Stomach (tissue), 8 donors: ENCODE measurements at regions not wholly inside any gene's neighbourhood (a gene's known extent, or its start where the extent isn't known, plus 50 kb on each side); places are given as distances from the start of the nearest gene placed in this dataset.
A peak's percentile ranks its signal among the peaks of the same experiment; 100 is the strongest.

Experiments
- DNase-seq, 2 donors: peaks; one replicate each; pipeline versions ENCODE4 v3.0.0 to v3.0.0-alpha.2; 2013 to 2019
- H3K27ac ChIP-seq, 5 donors: fragments of 200-600 bp in 4 of 5; sonication (generic) in 4 of 5; one replicate each; pipeline ENCODE4 v1.5.1; 2013 to 2019; ENCODE audit warnings: mild to moderate bottlenecking in 1 of 5, moderate library complexity in 1 of 5
- H3K27me3 ChIP-seq, 3 donors: fragments of 200-600 bp; sonication (generic); one replicate each; pipeline ENCODE4 v1.5.1; 2017 to 2019; ENCODE audit warnings: mixed run types in 1 of 3
- H3K36me3 ChIP-seq, 4 donors: fragments of 200-600 bp; sonication (generic); 1 replicate in 3 of 4; 2 replicates in 1 of 4; pipeline ENCODE4 v1.5.1; 2016 to 2019
- H3K4me1 ChIP-seq, 4 donors: fragments of 200-600 bp; sonication (generic); one replicate each; pipeline ENCODE4 v1.5.1; 2016 to 2019
- H3K4me3 ChIP-seq, 4 donors: fragments of 200-600 bp; sonication (generic) in 3 of 4; one replicate each; pipeline ENCODE4 v1.5.1; 2016 to 2019; ENCODE audit warnings: mild to moderate bottlenecking in 1 of 4
- H3K9me3 ChIP-seq, 4 donors: fragments of 200-600 bp; sonication (generic); one replicate each; pipeline ENCODE4 v1.5.1; 2016 to 2019
- EP300 ChIP-seq: sonication (generic); formaldehyde crosslinking; IDR thresholded peaks from one replicate; pipeline ENCODE4 v1.6.1; 2017; ENCODE audit warnings: antibody characterized with exemption
- POLR2A ChIP-seq, 4 donors: fragments of 450-650 bp; IDR thresholded peaks; one replicate each; pipeline ENCODE4 v1.6.1; 2016; ENCODE audit warnings: antibody characterized with exemption in 4 of 4, control low read depth in 2 of 4, mild to moderate bottlenecking in 1 of 4, moderate library complexity in 1 of 4
- POLR2AphosphoS5 ChIP-seq, 3 donors: sonication (generic); formaldehyde crosslinking; IDR thresholded peaks; one replicate each; pipeline ENCODE4 v1.6.1; 2016; ENCODE audit warnings: antibody characterized with exemption in 3 of 3
- WGBS, 5 donors: extraction: QIAGEN DNeasy Blood & Tissue Kit in 3 of 5; methylation state at CpG; one replicate each; pipeline versions ENCODE4 v1.1.5 to v1.1.7; 2013 to 2018; 5-methylcytosine and 5-hydroxymethylcytosine counted together
- intact Hi-C: fragments of 100-400 bp; cut with DNase I; formaldehyde crosslinking; loops from one replicate; pipeline ENCODE4 v1.15.1; 2023; ENCODE audit warnings: low total_unique reads
- TF ChIP-seq, protein P1 (sequence below), 7 experiments: fragments of 450-650 bp in 4 of 7; fragments of 200-600 bp in 3 of 7; sonication (generic) in 3 of 7; IDR thresholded peaks; one replicate each; pipeline ENCODE4 v1.5.1; 2016 to 2019; ENCODE audit warnings: antibody characterized with exemption in 7 of 7, control low read depth in 2 of 7, mild to moderate bottlenecking in 1 of 7
- donor health status: healthy with polysubstance abuse.
- donor health status: Bipolar disorder and iron deficiency.
- donor health status: healthy.

DNA sequence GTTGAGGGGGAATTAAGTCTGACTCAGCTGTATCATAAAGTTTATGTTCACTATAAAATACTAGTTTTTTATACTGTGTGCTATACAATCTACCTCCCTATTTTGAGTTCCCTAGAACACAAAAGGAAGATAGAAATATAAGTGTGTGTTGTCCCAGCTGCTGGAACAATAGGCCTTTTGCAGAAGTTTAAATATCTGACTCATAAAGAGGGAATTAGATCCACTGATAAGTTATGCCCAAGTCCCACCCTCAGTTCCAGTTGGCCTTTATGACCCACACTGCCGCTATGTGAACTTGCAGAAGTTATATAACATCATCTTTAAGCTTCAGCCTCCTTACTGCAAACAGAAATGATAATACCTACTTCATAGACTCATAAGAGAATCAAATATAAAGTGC lies 88.5 kb upstream of the DAB2 start:
- WGBS, 5 donors: 55 to 87% (median 74%) methylated on average over 1 of the region's 1 CpG
- TF ChIP-seq, protein P1, sequence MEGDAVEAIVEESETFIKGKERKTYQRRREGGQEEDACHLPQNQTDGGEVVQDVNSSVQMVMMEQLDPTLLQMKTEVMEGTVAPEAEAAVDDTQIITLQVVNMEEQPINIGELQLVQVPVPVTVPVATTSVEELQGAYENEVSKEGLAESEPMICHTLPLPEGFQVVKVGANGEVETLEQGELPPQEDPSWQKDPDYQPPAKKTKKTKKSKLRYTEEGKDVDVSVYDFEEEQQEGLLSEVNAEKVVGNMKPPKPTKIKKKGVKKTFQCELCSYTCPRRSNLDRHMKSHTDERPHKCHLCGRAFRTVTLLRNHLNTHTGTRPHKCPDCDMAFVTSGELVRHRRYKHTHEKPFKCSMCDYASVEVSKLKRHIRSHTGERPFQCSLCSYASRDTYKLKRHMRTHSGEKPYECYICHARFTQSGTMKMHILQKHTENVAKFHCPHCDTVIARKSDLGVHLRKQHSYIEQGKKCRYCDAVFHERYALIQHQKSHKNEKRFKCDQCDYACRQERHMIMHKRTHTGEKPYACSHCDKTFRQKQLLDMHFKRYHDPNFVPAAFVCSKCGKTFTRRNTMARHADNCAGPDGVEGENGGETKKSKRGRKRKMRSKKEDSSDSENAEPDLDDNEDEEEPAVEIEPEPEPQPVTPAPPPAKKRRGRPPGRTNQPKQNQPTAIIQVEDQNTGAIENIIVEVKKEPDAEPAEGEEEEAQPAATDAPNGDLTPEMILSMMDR (IDR thresholded peaks at IDR 0.05): no peak
- TF ChIP-seq EP300: no peak
- TF ChIP-seq POLR2A (IDR thresholded peaks at IDR 0.05): no peak
- TF ChIP-seq POLR2AphosphoS5 (IDR thresholded peaks at IDR 0.05): no peak
- Histone ChIP-seq H3K36me3 (no peaks in the 10 kb centered on the region), H3K27ac (no peak overlapping the region), H3K27me3 (no peaks in the 10 kb centered on the region), H3K4me1 (peaks cover 0 to under 1% (median 0%) of the 10 kb centered on the region in 4 donors), H3K9me3 (no peaks in the 10 kb centered on the region), H3K4me3 (no peak overlapping the region)
- intact Hi-C loops: no loop called here
- DNase-seq: no peak

DNA sequence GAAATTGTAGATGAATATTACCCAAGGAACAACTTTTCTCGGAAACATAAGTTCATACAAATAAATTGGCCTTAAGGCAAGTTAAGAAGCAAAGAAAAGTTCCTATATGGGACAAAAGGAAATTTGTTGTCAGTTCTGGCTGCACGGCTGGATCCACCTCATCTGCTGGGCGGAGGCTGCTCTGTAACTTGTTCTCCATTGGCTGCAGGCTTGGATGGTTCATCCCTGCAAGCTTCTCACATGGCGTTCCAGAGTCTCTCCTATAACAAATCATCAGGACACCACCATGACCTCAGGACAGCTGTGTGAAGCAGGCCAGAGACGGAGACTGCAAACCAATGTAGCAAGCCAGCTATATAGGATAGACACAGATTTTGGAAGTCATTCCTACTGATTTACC lies 81.4 kb upstream of the DAB2 start:
- Histone ChIP-seq H3K27me3 (no peaks in the 10 kb centered on the region), H3K36me3 (no peaks in the 10 kb centered on the region), H3K4me3 (no peak overlapping the region), H3K9me3 (no peaks in the 10 kb centered on the region), H3K27ac (no peak overlapping the region), H3K4me1 (peaks cover 0 to 11% (median 4%) of the 10 kb centered on the region in 4 donors)
- DNase-seq: peak in 1 of 2 donors; percentile 24
- intact Hi-C loops: no loop called here
- TF ChIP-seq POLR2AphosphoS5 (IDR thresholded peaks at IDR 0.05): no peak
- TF ChIP-seq EP300: no peak
- TF ChIP-seq, protein P1 (IDR thresholded peaks at IDR 0.05): no peak
- TF ChIP-seq POLR2A (IDR thresholded peaks at IDR 0.05): no peak
- 83 to 91% (median 89%) methylated on average over 5 of the region's 5 CpGs for WGBS, 5 donors

DNA sequence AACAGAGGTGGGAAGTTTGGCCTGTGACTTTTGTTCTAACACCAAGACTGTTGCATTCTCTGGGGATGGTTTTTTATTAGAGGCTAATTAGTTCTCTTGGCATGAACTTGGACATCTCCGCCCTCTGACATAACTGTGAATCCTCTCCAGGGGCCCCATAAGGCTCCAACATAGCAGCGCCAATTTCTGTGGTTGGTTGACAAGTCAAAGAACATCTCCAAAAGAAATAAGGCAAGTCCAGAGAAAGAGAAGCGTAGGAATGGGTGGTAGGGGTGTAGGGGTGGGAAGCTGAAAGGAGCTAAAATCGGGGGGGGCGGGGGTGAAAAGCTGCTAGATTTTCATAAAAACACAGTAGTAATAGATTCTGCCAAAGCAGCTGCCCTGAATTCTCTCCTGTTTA lies 81.0 kb upstream of the DAB2 start:
- H3K27ac ChIP-seq: no peak overlapping the region

DNA sequence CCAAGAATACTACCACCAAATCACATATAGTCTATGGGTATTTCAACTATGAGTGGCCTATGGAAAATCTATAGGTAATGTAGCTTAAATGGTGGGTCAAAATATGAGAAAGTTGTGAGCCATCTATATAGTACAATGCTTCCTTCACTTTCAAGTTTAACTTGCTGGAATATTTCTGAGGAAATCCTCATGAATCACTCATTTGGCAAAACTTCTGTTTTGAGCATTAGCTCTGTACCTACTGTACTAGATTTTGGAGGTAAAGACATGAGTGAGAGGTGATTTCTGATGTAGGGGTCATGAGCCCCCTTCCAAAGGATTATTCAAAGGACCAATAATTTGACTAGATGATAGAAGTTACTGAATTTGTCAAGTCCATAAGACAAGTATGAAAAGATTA lies 80.6 kb upstream of the DAB2 start:
- H3K9me3 ChIP-seq: no peaks in the 10 kb centered on the region
- H3K4me3 ChIP-seq: no peak overlapping the region
- peaks cover 0 to 11% (median 4%) of the 10 kb centered on the region in 4 donors for H3K4me1 ChIP-seq
- H3K36me3 ChIP-seq: no peaks in the 10 kb centered on the region
- no peak for DNase-seq
- H3K27ac ChIP-seq: no peak overlapping the region
- intact Hi-C loops: no loop called here
- TF ChIP-seq POLR2AphosphoS5 (IDR thresholded peaks at IDR 0.05): no peak
- no peak for TF ChIP-seq EP300
- no peak for TF ChIP-seq POLR2A (IDR thresholded peaks at IDR 0.05)
- TF ChIP-seq, protein P1 (IDR thresholded peaks at IDR 0.05): no peak
- no peaks in the 10 kb centered on the region for H3K27me3 ChIP-seq

More for the DNA sequence above, 81.0 kb upstream of the DAB2 start:
- DNase-seq: no peak
- TF ChIP-seq, protein P1 (IDR thresholded peaks at IDR 0.05): no peak
- TF ChIP-seq EP300 (no peak), POLR2AphosphoS5 (IDR thresholded peaks at IDR 0.05) (no peak), POLR2A (IDR thresholded peaks at IDR 0.05) (no peak)
- H3K9me3 ChIP-seq: no peaks in the 10 kb centered on the region
- peaks cover 0 to 11% (median 4%) of the 10 kb centered on the region in 4 donors for H3K4me1 ChIP-seq
- 80 to 93% (median 90%) methylated on average over 5 of the region's 5 CpGs for WGBS, 5 donors
- no peaks in the 10 kb centered on the region for H3K27me3 ChIP-seq
- intact Hi-C loops: no loop called here
- no peak overlapping the region for H3K4me3 ChIP-seq
- no peaks in the 10 kb centered on the region for H3K36me3 ChIP-seq
